HG03558 (cell line): ENCODE measurements at regions not wholly inside any gene's neighbourhood (a gene's known extent, or its start where the extent isn't known, plus 50 kb on each side); places are given as distances from the start of the nearest gene placed in this dataset.
"Not testable (repeated sequence)": the region's sequence is repeated elsewhere in the genome, so short reads cannot be mapped to it uniquely, and the experiment has no call there.

ENCODE experiments used
- ATAC-seq: cut with Tn5 transposase; IDR thresholded peaks from one replicate; pipeline ENCODE4 v1.9.1; 2021; ENCODE audit warnings: moderate number of reproducible peaks; ENCODE audit not compliant: unreplicated experiment; ENCODE audit errors: extremely low read depth

DNA sequence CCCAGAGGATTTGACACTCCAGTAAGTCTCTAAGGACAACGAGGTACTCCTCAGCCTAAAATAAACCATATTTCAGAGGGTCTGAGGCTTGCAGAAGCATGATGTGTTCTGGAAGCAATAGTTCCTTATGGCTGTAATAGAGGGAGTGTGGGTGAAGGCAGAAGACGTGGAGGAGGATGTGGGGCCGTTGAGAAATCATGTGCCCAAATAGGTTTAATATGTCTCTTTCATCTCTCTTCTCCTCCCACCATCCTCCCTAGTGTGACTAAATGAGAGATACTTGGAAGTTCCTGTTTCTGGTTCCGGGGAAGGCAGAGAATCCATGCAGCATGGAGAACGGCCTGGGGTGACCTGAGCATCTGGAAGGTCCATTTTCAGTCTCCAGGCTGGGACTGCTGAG lies 174.0 kb upstream of the RSPO3 start:
- ATAC-seq, result no peak

- no peak for ATAC-seq
These were observed 173.3 kb upstream of the RSPO3 start for GRCh38 chr6:126945150-126945685.

DNA sequence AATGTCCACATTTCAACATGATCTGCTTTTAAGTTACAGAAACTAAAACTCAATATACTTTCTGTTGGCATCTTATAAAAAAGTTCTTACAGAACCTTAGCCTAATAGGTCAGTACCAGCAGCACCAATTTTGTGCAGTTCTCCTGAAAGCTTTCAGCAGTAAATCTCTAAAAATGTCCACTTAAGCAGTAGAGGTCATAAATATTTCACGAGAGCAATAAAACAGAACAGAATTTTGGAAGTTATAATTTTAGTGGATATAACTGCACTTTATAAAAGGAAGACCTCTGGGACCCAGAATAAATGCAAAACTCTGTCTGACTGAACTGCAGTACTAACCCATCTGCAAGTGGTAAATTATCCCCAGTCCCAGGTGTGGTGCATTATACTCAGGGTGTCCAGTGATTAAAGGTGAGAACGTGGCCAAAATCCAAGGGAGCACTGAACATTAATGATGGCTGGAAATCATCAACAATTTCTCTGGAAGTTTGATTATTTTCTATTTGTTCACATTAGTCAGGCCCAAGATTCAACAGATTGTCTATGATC lies 172.6 kb upstream of the RSPO3 start:
- no peak for ATAC-seq

DNA sequence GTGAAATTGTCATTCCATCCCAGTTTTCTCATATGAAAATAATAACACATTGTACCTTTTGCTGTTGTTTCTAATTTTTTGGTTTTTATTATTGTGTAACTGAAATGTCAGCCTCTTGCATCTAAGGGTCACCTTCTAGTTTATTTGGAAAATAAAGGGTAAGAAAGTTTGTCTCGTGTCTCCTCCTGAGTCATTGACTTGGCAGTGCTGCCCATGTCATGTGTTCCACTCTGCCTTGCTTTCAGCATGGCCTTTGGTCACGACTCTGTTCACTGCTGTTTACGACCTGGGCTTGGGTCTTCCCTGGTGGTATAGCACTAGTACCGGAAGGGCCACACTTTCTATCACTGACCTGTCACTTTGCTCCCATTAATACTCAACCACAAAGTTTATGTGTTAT lies 171.4 kb upstream of the RSPO3 start:
- ATAC-seq, result no peak

DNA sequence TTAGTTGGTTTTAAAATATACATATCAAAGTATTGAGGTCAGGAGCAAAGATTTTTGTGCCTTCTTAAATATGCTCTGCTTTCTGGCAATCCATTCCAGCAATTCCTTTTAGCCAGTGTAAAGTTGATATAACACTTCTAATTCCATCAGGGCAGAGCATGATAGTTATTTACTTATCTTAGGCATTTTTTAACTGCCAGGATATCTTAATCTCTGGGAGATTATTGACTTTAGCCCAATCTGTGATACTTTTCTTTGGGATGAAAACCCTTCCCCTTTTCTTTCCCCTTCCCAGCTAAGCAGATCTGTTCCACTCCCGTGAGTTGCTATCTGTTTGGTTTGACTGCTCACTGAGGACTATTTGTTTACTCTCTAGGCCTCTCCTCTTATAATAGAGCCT lies 168.7 kb upstream of the RSPO3 start:
- ATAC-seq, result no peak

GRCh38 chr6:126955621-126956020 lies 162.8 kb upstream of the RSPO3 start:
- no peak for ATAC-seq

DNA sequence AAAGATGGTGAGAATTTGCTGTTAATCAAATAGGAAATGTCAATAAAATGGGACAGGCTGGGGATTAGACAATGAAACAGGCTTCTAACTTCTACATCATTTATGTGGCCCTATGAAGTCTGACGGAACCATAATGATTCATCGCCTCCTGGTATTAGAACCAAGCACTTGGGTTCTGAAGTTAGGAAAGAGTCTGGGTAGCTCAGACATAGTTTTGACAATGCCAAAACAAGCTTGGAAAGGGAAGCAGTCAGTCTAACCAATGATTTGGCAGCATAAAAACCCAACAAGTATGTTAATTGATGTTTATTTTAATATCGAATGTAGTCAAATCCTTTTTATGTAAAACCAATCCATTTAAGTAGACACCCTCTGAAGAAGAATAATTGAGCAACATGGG lies 160.8 kb upstream of the RSPO3 start:
- no peak for ATAC-seq

DNA sequence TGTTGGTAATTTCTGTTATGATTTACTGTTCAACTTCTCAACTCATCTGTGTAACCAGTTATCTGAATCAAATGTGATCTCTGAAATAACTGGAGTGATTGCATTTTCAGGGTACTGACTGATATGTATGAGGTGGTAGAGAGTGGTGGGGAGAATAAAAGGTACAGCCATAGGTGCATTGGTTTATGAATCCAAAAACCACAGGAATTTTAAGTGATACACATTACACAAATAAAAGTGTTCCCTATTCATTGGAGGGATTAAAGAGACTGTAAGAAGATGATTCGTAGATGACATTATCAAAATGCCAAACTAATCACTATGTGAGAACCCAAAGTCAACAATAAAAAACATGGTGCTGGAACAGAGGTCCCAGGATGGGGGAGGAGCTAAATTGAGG lies 158.7 kb upstream of the RSPO3 start:
- no peak for ATAC-seq

GRCh38 chr6:126963077-126963809 lies 155.2 kb upstream of the RSPO3 start:
- no peak for ATAC-seq

DNA sequence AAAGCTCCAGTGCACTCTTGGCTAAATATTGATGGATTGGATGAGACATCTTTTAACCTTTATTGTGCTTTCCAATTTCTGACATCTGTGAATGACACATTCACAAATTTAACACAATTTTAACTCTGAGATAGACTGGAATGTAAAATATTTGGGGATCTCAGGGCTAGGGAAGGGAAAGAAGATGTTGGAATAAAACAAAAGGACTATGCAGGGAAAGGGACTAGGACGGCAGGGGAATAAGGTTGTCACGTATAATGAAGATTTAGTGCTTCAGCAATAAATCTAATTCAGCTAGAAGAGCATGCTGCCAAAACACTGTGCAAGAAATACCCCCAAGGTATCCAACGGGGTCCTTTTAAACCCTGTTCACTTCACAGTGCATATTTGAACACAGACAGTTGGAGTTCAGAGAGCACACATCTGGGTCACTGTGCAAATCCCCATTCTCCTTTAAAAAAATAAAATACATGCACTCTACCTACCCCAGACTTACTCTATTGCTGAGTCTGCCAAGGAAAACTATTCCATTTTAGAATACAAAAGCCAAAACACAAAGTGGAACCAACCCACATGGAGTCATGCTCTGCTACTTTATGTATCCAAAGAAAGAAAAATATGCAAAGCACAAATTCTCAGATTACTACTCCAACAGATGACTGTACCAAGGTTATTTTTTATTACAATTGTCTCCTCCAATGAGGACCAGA lies 151.0 kb upstream of the RSPO3 start:
- ATAC-seq, result no peak

- no peak for ATAC-seq
These were observed 142.1 kb upstream of the RSPO3 start for GRCh38 chr6:126976253-126976797.

DNA sequence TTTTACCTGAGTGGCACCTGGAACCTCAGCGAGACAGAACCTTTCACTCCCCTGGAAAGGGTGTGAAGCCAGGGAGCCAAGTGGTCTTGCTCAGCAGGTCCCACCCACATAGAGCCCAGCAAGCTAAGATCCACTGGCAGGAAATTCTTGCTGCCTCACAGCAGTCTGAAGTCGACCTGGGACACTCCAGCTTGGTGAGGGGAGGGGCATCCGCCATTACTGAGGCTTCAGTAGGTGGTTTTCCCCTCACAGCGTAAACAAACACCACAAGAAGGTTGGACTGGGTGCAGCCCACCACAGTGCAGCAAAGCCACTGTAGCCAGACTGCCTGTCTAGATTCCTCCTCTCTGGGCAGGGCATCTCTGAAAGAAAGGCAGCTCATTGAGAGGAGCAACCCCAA lies 134.7 kb upstream of the RSPO3 start:
- ATAC-seq, result no peak

DNA sequence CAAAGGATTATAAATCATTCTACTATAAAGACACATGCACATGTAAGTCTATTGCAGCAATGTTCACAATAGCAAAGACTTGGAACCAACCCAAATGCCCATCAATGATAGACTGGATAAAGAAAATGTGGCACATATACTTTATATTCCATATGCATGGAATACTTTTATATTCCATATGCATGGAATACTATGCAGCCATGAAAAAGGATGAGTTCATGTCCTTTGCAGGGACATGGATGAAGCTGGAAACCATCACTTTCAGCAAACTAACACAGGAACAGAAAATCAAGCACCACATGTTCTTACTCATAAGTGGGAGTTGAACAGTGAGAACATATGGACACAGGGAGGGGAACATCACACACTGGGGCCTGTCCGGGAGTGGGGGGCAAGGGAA lies 130.3 kb upstream of the RSPO3 start:
- ATAC-seq, result not testable (repeated sequence)

DNA sequence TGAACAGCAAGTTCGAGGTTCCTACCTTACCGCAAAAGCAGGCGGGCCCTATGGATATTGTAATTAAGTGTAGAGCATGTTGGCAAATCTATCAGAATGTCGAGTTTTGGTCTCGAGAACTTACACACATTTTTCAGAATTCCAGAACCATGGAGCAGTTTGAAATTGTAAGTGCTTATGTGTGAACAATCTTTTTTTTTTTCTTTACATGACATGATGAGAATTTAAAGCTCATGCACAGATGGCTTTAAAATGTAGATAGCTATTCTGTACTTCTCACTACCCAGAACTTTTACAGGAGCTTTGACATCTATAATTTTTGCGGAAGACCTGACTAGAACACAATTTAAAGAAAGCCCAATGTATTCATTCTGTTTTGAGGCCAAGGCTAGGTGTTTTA lies 117.8 kb upstream of the RSPO3 start:
- no peak for ATAC-seq

GRCh38 chr6:127013865-127014264 lies 104.6 kb upstream of the RSPO3 start:
- no peak for ATAC-seq

DNA sequence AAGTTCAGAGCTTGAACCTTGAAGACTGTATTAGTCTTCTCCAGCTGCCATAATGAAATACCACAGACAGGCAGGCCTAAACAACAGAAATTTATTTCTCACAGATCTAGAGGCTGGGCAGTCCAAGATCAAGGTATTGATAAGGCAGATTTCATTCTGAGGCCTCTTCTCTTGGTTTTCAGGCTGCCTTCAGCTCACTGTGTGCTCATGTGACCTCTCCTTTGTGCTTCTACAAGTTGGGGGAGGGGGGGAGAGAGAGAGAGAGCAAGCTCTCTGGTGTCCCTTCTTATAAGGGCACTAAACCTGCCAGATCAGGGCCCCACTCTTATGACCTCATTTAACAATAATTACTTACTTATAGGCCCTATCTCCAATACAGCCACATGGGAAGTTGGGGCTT lies 102.6 kb upstream of the RSPO3 start:
- ATAC-seq, result no peak

DNA sequence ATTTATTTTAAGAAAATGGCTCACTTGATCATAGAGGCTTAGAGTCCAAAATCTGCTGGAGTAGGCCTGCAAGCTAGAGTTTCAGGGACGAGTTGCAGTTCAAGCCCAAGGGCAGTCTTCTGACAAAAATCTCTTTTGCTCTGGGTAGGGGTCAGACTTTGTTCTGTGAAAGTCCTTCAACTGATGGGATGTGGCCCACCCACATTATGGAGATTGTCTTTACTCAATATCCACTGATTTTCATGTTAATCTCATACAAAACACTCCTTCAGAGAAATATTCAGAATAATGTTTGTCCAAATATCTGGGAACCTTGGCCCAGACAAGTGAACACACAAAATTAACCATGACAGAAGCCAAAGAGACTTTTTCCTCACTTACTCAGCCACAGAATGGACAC lies 98.6 kb upstream of the RSPO3 start:
- no peak for ATAC-seq

DNA sequence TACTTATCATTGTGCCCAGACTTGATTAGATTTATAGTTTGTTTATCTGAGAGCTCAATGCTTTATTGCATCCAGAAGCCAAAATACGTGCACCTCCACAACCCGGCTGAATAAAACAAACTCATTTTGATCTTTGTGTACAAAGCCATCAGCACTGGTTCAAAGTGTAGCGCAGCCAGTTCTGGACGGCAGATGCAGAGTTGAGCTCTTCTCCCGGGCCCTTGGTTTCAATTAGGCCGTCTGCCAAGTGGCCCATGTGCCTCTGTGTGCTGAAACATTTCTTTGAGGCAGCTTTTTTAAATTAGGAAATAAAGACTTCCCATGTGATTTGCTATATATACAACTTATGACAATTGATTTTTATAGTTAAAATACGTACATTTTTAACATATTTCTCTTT lies 96.2 kb upstream of the RSPO3 start:
- ATAC-seq, result no peak

DNA sequence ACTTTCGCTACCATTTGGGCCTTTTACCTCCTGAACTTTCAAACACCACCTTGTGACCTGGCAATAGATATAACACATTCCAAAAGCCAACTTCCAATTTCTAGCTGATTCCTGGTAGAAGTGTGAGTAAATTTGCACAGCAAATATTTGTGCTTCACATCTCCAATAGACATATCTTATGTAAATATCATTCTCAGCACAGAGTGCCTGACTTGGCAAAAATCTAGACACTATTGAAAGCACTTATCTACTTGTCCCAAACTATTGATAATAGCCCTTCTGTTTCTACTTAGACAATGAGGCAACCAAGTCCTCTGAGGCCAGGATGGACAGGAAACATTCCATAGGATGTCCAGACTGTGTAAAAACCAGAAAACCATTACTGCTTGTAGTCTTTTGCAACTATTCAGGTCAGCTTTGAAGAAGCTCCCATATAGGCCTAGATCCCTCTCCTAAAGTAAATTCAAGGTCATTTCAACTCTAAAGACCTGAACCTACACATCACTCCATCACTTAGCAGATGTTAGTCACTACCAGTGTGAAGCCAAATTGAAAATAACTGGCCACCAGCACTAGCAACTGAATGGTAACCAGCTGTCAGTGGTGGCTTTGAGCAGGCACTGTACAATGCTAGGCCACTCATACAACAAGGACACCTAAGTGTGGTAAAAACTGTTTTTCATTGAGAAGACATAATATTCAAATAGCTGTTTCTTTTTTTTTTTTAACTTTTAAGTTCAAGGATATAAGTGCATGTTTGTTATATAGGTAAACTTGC lies 95.3 kb upstream of the RSPO3 start:
- ATAC-seq, result no peak

- ATAC-seq, result no peak
These were observed 92.2 kb upstream of the RSPO3 start for GRCh38 chr6:127026247-127026646.
